GM12872 (cell line): ENCODE measurements at regions not wholly inside any gene's neighbourhood (a gene's known extent, or its start where the extent isn't known, plus 50 kb on each side); places are given as distances from the start of the nearest gene placed in this dataset.

Experiments
- TF ChIP-seq, protein P1 (sequence below): IDR thresholded peaks from 3 replicates; pipeline ENCODE4 v1.5.1; 2011; ENCODE audit warnings: low read depth, mild to moderate bottlenecking, low read length, moderate library complexity; ENCODE audit not compliant: insufficient read depth

DNA sequence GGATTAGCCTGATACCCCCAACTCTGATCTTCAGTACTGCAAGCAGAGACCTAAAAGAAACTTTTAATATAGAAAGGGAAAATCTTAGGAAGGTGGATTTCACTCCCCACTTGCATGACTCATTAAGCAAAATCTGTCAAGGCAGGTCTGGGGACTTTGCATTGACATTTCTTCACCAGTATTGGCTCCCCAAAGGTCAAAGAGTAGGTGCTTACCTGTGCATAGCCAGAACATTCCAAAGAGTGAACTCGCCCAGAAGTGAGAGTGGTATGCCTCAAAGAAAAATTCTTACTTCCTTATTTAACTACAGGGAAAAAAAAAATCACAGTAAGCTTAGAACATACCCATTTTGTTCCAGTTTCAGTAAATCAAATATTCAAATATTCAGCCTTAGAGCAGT, 140.9 kb upstream of the TP63 start:
- TF ChIP-seq, protein P1, sequence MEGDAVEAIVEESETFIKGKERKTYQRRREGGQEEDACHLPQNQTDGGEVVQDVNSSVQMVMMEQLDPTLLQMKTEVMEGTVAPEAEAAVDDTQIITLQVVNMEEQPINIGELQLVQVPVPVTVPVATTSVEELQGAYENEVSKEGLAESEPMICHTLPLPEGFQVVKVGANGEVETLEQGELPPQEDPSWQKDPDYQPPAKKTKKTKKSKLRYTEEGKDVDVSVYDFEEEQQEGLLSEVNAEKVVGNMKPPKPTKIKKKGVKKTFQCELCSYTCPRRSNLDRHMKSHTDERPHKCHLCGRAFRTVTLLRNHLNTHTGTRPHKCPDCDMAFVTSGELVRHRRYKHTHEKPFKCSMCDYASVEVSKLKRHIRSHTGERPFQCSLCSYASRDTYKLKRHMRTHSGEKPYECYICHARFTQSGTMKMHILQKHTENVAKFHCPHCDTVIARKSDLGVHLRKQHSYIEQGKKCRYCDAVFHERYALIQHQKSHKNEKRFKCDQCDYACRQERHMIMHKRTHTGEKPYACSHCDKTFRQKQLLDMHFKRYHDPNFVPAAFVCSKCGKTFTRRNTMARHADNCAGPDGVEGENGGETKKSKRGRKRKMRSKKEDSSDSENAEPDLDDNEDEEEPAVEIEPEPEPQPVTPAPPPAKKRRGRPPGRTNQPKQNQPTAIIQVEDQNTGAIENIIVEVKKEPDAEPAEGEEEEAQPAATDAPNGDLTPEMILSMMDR: no peak

DNA sequence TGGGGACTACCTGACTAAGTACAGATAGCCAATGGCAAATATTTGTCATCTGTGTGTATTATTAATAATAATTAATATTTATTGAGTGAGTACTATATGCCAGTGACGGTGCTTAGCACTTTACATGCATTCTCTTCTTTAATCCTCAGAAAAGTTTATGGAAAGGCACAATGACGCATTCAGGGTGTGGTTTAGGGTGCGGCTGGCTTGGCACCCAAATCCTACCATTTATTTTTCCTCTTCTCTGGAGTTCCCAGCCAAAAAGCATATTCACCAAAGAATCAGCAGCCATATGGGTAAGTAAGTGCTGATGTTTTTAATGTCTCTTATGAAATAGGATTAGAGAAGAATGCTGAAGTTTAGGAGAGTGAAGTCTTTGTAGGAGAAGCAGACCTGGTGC, 140.4 kb upstream of the TP63 start:
- TF ChIP-seq, protein P1: no peak

DNA sequence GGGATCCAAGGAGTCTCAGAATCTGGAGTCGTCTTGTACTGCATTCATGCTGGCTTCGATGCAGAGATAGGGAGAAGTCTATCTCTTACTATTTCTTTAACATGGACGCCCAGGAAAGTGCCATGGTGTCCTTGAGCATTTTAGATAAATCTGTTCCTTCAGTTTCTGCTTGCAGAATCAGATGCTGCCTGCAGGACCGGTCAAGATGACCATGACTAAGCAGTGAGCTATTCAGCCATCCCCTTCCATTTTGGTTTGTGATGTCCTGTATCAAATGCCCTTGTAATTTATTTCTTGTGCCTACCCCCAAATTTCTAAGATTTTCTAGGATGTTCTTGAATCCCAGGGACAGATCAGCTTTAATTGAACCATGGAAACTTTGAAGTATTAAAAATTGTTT, 139.4 kb upstream of the TP63 start:
- TF ChIP-seq, protein P1: no peak

DNA sequence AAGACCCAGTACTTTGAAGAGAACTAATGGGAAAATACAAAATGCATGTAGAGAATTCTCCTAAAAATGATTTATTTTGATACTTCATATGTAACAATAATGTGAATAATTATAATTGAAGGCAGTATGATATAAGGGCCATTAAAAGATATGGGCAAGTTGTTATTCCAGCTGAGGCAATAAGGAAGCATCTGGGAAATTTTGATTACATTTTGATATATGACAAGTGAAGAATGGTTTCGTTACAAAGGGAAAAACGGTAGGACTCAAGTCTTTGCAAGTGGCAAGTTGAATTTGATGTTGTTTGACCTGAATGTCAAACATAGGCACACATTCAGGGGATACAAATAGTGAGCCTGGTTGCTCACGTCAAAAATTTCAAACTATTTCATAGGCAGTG, 137.9 kb upstream of the TP63 start:
- TF ChIP-seq, protein P1: no peak

DNA sequence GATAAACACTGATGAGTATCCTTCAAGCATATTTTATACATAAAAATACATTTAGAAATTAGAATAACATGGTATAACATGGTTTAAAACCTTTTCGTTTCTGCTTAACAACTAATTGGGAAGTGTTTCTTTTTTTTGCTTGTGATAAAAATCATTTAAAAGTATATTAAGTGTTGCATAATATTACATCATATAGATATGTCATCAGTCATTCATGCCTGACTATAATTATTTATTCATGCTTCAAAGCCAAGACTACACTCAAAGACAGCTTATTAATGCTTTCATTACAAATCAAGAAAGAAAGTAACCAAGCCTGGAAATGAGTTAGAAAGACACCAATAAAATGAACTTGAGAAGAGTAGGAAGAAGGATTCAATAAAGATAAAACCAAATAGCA, 136.6 kb upstream of the TP63 start:
- TF ChIP-seq, protein P1: no peak

DNA sequence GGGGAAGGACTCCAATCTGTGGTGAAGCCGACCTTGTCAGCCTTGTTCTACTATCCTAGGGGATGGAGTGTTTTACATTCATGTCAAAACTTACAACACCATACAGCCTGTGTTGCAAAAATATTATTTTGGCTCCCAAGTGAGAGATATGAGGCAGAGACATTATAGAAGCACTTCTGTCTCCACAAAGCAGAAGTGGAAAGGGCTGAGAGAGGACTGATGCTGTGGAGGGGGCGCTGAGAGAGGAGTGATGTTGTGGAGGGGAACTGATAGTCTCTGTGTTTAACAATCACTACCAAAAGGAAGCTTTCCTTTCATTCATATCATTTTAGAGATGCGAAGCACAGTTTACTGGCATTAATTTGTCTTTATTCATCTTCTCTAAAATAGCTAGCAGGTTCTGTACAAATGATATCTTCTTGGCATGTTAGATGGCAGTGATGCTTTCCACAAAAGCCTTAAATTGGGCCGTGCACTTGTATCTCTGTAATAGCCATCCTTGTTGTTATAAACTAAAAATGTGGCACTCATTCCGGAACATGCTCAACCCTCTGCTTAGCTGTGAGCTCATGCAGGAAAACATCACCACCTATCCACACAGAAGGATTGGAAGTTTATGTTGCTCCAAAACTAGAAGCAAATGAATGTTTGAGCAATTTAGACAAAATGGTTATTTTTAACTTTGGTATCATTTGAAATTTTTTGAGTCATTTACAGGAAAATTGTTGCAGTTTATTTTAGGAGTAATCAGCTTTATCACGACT, 134.6 kb upstream of the TP63 start:
- TF ChIP-seq, protein P1: no peak

DNA sequence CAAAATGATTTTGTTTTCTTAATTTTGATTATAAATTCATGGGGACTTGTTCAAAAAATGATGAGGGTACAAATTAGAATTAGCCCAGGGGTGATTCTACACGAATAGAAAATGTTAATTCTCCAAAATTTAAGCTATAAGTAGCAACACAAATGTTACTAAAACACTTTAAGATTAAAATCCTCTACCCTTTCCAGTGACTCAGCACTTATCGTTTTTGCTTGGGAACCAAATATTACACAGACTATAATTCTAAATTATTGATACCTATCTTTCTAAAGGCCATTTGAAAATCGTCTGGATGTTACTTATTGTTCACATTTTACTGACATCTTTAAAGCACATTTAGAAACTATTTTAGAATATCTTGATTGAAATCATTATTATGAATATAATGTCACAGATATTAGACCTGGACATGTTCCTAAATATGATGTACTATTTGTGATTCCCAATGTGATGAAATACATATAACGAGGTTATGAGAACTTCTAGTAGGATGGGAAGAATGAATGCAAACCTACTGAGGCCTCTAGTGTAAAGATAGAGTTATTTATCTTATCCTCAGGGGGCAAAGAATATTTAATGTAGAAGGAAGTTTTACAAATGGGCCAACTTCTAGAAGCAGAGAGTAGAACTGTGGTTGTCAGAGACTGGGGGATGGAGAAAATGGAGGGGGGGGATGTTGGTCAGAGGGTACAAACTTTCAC, 132.0 kb upstream of the TP63 start:
- TF ChIP-seq, protein P1: no peak
